SK-N-SH (cell line): ENCODE measurements at regions not wholly inside any gene's neighbourhood (a gene's known extent, or its start where the extent isn't known, plus 50 kb on each side); places are given as distances from the start of the nearest gene placed in this dataset.

Experiments
- CTCF ChIA-PET: fragments of 300-600, 350-600 bp; formaldehyde crosslinking; extraction: SDS; loops from one replicate; lab custom pipeline; 2021; lab: Yijun Ruan, JAX
- POLR2A ChIA-PET: fragments of 350-600 bp; sonication (Branson Sonifier 250); formaldehyde crosslinking; extraction: SDS; loops from one replicate; lab custom pipeline; 2020; ENCODE audit warnings: antibody characterized with exemption, inconsistent platforms; lab: Yijun Ruan, JAX
- DNase-seq: peaks from one replicate; pipeline ENCODE4 v3.0.0; 2012
- H2AFZ ChIP-seq: fragments of 200-600 bp; sonication (generic); 2 replicates; pipeline ENCODE4 v1.8.1; 2016; ENCODE audit warnings: antibody characterized with exemption, mild to moderate bottlenecking, low read depth
- H3F3A ChIP-seq: fragments of 200-600 bp; sonication (generic); replicated peaks from 2 replicates; pipeline ENCODE3; 2016; ENCODE audit warnings: antibody characterized with exemption, mild to moderate bottlenecking; ENCODE audit not compliant: insufficient read depth
- H3K27ac ChIP-seq, 2 experiments: fragments of 200-500 bp in 1 of 2; fragments of 200-600 bp in 1 of 2; sonication (Bioruptor generic) in 1 of 2; sonication (generic), shearing (Covaris generic) in 1 of 2; 2 replicates each; pipeline versions ENCODE4 v1.5.1 to v1.6.1; 2014 to 2016; ENCODE audit warnings: low read depth in 2 of 2, inconsistent platforms in 1 of 2, low read length in 1 of 2, mild to moderate bottlenecking in 1 of 2, mixed read lengths in 1 of 2
- H3K27me3 ChIP-seq: fragments of 200-600 bp; sonication (generic), shearing (Covaris generic); 2 replicates; pipeline ENCODE4 v1.6.1; 2016; ENCODE audit warnings: mixed run types; ENCODE audit not compliant: insufficient read depth
- H3K36me3 ChIP-seq, 2 experiments: fragments of 200-500 bp in 1 of 2; fragments of 200-600 bp in 1 of 2; sonication (Bioruptor generic) in 1 of 2; sonication (generic) in 1 of 2; replicated peaks in 1 of 2; 2 replicates each; pipeline versions ENCODE3 to v1.5.1; 2014 to 2016; ENCODE audit warnings: low read length in 1 of 2, mild to moderate bottlenecking in 1 of 2; ENCODE audit not compliant: insufficient read depth in 2 of 2, control insufficient read depth in 1 of 2
- H3K4me1 ChIP-seq, 2 experiments: fragments of 200-500 bp in 1 of 2; fragments of 200-600 bp in 1 of 2; sonication (Bioruptor generic) in 1 of 2; sonication (generic), shearing (Covaris generic) in 1 of 2; 2 replicates each; pipeline versions ENCODE4 v1.5.1 to v1.6.1; 2014 to 2016; ENCODE audit warnings: low read depth in 1 of 2, low read length in 1 of 2, mixed run types in 1 of 2; ENCODE audit not compliant: insufficient read depth in 2 of 2, control insufficient read depth in 1 of 2
- H3K4me2 ChIP-seq: fragments of 200-600 bp; sonication (generic), shearing (Covaris generic); 2 replicates; pipeline ENCODE4 v1.6.1; 2017; ENCODE audit warnings: mixed run types
- H3K4me3 ChIP-seq, 2 experiments: fragments of 200-500 bp in 1 of 2; fragments of 200-600 bp in 1 of 2; sonication (Bioruptor generic) in 1 of 2; sonication (generic), shearing (Covaris generic) in 1 of 2; 2 replicates each; pipeline versions ENCODE4 v1.5.1 to v1.8.1; 2014 to 2016; ENCODE audit warnings: low read depth in 2 of 2, inconsistent platforms in 1 of 2, low read length in 1 of 2, mild to moderate bottlenecking in 1 of 2, mixed read lengths in 1 of 2, moderate library complexity in 1 of 2
- H3K79me2 ChIP-seq: fragments of 200-600 bp; sonication (generic); 2 replicates; pipeline ENCODE4 v1.8.1; 2017; ENCODE audit warnings: mild to moderate bottlenecking; ENCODE audit not compliant: insufficient read depth
- H3K9ac ChIP-seq: fragments of 200-600 bp; sonication (generic); 2 replicates; pipeline ENCODE4 v1.6.1; 2017; ENCODE audit warnings: mixed run types
- H3K9me2 ChIP-seq: fragments of 200-600 bp; sonication (generic); 2 replicates; pipeline ENCODE4 v1.6.1; 2017; ENCODE audit warnings: mixed run types
- H3K9me3 ChIP-seq: fragments of 200-600 bp; sonication (generic); 2 replicates; pipeline ENCODE4 v1.6.1; 2017; ENCODE audit warnings: mixed run types, mild to moderate bottlenecking, moderate library complexity
- H4K20me1 ChIP-seq: fragments of 200-600 bp; sonication (generic); 2 replicates; pipeline ENCODE4 v1.6.1; 2017; ENCODE audit warnings: mild to moderate bottlenecking, mixed run types; ENCODE audit not compliant: insufficient read depth
- ELF1 ChIP-seq: IDR thresholded peaks from 2 replicates; pipeline ENCODE4 v1.4.0; 2012
- FOXM1 ChIP-seq: IDR thresholded peaks from 2 replicates; pipeline ENCODE4 v1.4.0; 2012; ENCODE audit warnings: low read depth, mild to moderate bottlenecking
- GABPA ChIP-seq: IDR thresholded peaks from 2 replicates; pipeline ENCODE4 v1.4.0; 2012; ENCODE audit warnings: low read depth, mild to moderate bottlenecking
- IRF3 ChIP-seq: fragments of 150-350 bp; IDR thresholded peaks from 2 replicates; pipeline ENCODE4 v1.6.1; 2016; ENCODE audit warnings: mild to moderate bottlenecking, low read depth, low read length
- RAD21 ChIP-seq: IDR thresholded peaks from 2 replicates; pipeline ENCODE4 v1.6.1; 2012; ENCODE audit warnings: mild to moderate bottlenecking, low read length
- REST ChIP-seq: IDR thresholded peaks from 2 replicates; pipeline ENCODE4 v1.6.1; 2012; ENCODE audit warnings: mild to moderate bottlenecking, low read depth, low read length, moderate library complexity
- SIN3A ChIP-seq: IDR thresholded peaks from 2 replicates; pipeline ENCODE4 v1.6.1; 2012; ENCODE audit warnings: low read depth, mild to moderate bottlenecking, low read length, moderate library complexity, borderline replicate concordance
- SMC3 ChIP-seq: IDR thresholded peaks from 2 replicates; pipeline ENCODE4 v1.6.1; 2012; ENCODE audit warnings: low read depth, low read length, improper control_type of control experiment
- TAF1 ChIP-seq: IDR thresholded peaks from 2 replicates; pipeline ENCODE4 v1.6.1; 2012; ENCODE audit warnings: low read depth, mild to moderate bottlenecking, low read length, moderate library complexity, borderline replicate concordance
- USF2 ChIP-seq: fragments of 150-350 bp; IDR thresholded peaks from 2 replicates; pipeline ENCODE4 v1.6.1; 2017; ENCODE audit warnings: antibody characterized with exemption, low read length, low read depth, borderline replicate concordance
- YY1 ChIP-seq: IDR thresholded peaks from 2 replicates; pipeline ENCODE4 v1.4.0; 2012; ENCODE audit warnings: low read depth, mild to moderate bottlenecking
- ZBTB33 ChIP-seq: IDR thresholded peaks from 2 replicates; pipeline ENCODE4 v1.4.0; 2012; ENCODE audit warnings: low read depth, borderline replicate concordance
- WGBS: methylation state at CpG from one replicate; pipeline ENCODE4 v1.1.6; 2017; ENCODE audit warnings: low lambda C conversion rate; 5-methylcytosine and 5-hydroxymethylcytosine counted together

GRCh38 chr2:122859260-122859659 lies 1103.8 kb downstream of the TSN start (continued):
- no peak for TF ChIP-seq REST

- 66% methylated on average over 3 of the region's 3 CpGs for WGBS
- TF ChIP-seq FOXM1 (no peak), IRF3 (no peak), ELF1 (no peak), GABPA (no peak), SIN3A (no peak), USF2 (no peak), SMC3 (no peak), ZBTB33 (no peak), TAF1 (no peak), YY1 (no peak), RAD21 (no peak)
- ChIA-PET CTCF (interaction anchor here (0.5 kb wide), 1 partner anchor 96 kb away, joined by 4 read pairs; no protein-coding TSS in a partner anchor), POLR2A (no interaction called here)
- no peaks in the 10 kb centered on the region for H3K36me3 ChIP-seq
- no peak overlapping the region for H2AFZ ChIP-seq
- no peaks in the 10 kb centered on the region for H3K9me3 ChIP-seq
- H3F3A ChIP-seq, result no peaks in the 10 kb centered on the region
- no peaks in the 10 kb centered on the region for H3K27me3 ChIP-seq
- H3K27ac ChIP-seq, result no peak overlapping the region
- no peaks in the 10 kb centered on the region for H3K9me2 ChIP-seq
- H3K4me3 ChIP-seq, result no peak overlapping the region
- DNase-seq, result no peak
- H4K20me1 ChIP-seq, result no peaks in the 10 kb centered on the region
- H3K9ac ChIP-seq, result no peak overlapping the region
- H3K79me2 ChIP-seq, result no peaks in the 10 kb centered on the region
- no peaks in the 10 kb centered on the region for H3K4me1 ChIP-seq
- no peak overlapping the region for H3K4me2 ChIP-seq
Observed at GRCh38 chr2:122863532-122863931, 1108.1 kb downstream of the TSN start.
